ENCODE measurements at regions not wholly inside any gene's neighbourhood (a gene's known extent, or its start where the extent isn't known, plus 50 kb on each side); places are given as distances from the start of the nearest gene placed in this dataset.
"Not testable (repeated sequence)": the region's sequence is repeated elsewhere in the genome, so short reads cannot be mapped to it uniquely, and the experiment has no call there.

DNA sequence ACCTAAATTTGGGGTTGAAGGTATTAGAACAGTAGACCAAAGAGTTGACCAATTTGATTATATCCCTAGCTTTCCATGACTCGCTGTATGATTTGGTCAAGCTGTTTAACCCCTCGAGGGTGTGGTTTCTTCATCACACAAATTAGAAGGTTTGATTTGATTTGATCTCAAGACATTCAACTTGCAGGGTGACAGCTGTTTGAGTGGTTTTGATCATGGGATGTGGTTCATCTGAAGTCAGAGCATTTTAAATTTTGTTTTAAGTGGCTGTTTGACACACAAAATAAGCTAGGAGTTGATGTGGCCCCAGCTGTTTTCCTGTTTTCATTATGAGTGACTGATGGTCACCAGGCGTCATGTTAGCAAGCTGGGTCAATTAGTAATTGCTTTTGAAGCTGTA lies 52.7 kb upstream of the FABP2 start:
- TF ChIP-seq, protein P1, sequence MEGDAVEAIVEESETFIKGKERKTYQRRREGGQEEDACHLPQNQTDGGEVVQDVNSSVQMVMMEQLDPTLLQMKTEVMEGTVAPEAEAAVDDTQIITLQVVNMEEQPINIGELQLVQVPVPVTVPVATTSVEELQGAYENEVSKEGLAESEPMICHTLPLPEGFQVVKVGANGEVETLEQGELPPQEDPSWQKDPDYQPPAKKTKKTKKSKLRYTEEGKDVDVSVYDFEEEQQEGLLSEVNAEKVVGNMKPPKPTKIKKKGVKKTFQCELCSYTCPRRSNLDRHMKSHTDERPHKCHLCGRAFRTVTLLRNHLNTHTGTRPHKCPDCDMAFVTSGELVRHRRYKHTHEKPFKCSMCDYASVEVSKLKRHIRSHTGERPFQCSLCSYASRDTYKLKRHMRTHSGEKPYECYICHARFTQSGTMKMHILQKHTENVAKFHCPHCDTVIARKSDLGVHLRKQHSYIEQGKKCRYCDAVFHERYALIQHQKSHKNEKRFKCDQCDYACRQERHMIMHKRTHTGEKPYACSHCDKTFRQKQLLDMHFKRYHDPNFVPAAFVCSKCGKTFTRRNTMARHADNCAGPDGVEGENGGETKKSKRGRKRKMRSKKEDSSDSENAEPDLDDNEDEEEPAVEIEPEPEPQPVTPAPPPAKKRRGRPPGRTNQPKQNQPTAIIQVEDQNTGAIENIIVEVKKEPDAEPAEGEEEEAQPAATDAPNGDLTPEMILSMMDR (IDR thresholded peaks at IDR 0.05) = not testable (repeated sequence)
- not testable (repeated sequence) for TF ChIP-seq POLR2A (IDR thresholded peaks at IDR 0.05)
